NCI-H748 treated with DMSO at 0.1 percent for 48 hours (cell line): ENCODE measurements at regions not wholly inside any gene's neighbourhood (a gene's known extent, or its start where the extent isn't known, plus 50 kb on each side); places are given as distances from the start of the nearest gene placed in this dataset.

Source experiments
- DNase-seq: peaks from one replicate; lab custom pipeline; 2025; lab: John Stamatoyannopoulos, UW

- DNase-seq = no peak
These were observed 67.3 kb upstream of the PRPS1 start for GRCh38 chrX:107560980-107561379.

- no peak for DNase-seq
These were observed 66.7 kb upstream of the PRPS1 start for GRCh38 chrX:107561468-107562215.

GRCh38 chrX:107562482-107562881 is 65.8 kb upstream of the PRPS1 start:
- DNase-seq = no peak

GRCh38 chrX:107563824-107564223 is 64.5 kb upstream of the PRPS1 start:
- DNase-seq = no peak

GRCh38 chrX:107565015-107565414 is 63.3 kb upstream of the PRPS1 start:
- DNase-seq = no peak

GRCh38 chrX:107565931-107566603 is 62.2 kb upstream of the PRPS1 start:
- no peak for DNase-seq

GRCh38 chrX:107566604-107567262 is 61.6 kb upstream of the PRPS1 start:
- no peak for DNase-seq

- no peak for DNase-seq
These were observed 60.9 kb upstream of the PRPS1 start for GRCh38 chrX:107567370-107567769.

- no peak for DNase-seq
These were observed 56.9 kb upstream of the PRPS1 start for GRCh38 chrX:107571296-107571998.

GRCh38 chrX:107573016-107573415 is 55.3 kb upstream of the PRPS1 start:
- no peak for DNase-seq

GRCh38 chrX:107574054-107574683 is 54.1 kb upstream of the PRPS1 start:
- DNase-seq = no peak

- no peak for DNase-seq
These were observed 53.6 kb upstream of the PRPS1 start for GRCh38 chrX:107574711-107575110.

- no peak for DNase-seq
These were observed 51.9 kb upstream of the PRPS1 start for GRCh38 chrX:107576392-107576791.

- no peak for DNase-seq
These were observed 51.5 kb upstream of the PRPS1 start for GRCh38 chrX:107576841-107577240.

GRCh38 chrX:107577933-107578332 is 50.4 kb upstream of the PRPS1 start:
- no peak for DNase-seq
